ENCODE measurements at regions not wholly inside any gene's neighbourhood (a gene's known extent, or its start where the extent isn't known, plus 50 kb on each side); places are given as distances from the start of the nearest gene placed in this dataset.

DNA sequence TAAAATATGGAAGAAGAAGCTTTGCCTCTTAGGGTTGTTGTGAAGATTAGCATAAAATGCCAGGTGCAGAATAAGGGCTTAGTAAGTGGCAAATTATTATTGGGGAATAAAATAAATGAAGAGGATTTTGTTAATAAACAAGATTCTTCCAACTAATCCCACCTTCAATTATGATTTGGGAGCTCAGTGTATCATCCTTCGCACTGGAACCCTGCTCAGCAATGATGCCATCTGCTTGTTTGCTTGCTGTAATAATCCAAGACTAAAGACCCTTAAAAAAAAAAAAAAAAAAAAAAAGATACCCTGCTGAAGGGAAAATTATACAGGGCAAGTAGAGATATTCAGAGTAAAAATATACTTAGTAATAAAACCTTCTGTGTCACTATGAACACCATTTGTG lies 62.0 kb upstream of the RREB1 start:
- no peak for DNase-seq (ENCODE audit: low read depth)
- TF ChIP-seq, protein P1, sequence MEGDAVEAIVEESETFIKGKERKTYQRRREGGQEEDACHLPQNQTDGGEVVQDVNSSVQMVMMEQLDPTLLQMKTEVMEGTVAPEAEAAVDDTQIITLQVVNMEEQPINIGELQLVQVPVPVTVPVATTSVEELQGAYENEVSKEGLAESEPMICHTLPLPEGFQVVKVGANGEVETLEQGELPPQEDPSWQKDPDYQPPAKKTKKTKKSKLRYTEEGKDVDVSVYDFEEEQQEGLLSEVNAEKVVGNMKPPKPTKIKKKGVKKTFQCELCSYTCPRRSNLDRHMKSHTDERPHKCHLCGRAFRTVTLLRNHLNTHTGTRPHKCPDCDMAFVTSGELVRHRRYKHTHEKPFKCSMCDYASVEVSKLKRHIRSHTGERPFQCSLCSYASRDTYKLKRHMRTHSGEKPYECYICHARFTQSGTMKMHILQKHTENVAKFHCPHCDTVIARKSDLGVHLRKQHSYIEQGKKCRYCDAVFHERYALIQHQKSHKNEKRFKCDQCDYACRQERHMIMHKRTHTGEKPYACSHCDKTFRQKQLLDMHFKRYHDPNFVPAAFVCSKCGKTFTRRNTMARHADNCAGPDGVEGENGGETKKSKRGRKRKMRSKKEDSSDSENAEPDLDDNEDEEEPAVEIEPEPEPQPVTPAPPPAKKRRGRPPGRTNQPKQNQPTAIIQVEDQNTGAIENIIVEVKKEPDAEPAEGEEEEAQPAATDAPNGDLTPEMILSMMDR (IDR thresholded peaks at IDR 0.05; ENCODE audit: low read length, missing control alignments), result no peak
- H3K4me3 ChIP-seq (replicated peaks; ENCODE audit: low read depth, low read length), result no peak overlapping the region

GRCh38 chr6:7047128-7047527 lies 60.6 kb upstream of the RREB1 start:
- TF ChIP-seq, protein P1 (IDR thresholded peaks at IDR 0.05; ENCODE audit: low read length, missing control alignments), result no peak
- no peak for DNase-seq (ENCODE audit: low read depth)
- H3K4me3 ChIP-seq (replicated peaks; ENCODE audit: low read depth, low read length), result no peak overlapping the region

GRCh38 chr6:7047966-7048365 lies 59.8 kb upstream of the RREB1 start:
- H3K4me3 ChIP-seq (replicated peaks; ENCODE audit: low read depth, low read length), result no peak overlapping the region
- peak; percentile 41 for DNase-seq (ENCODE audit: low read depth)
- TF ChIP-seq, protein P1 (IDR thresholded peaks at IDR 0.05; ENCODE audit: low read length, missing control alignments), result no peak

DNA sequence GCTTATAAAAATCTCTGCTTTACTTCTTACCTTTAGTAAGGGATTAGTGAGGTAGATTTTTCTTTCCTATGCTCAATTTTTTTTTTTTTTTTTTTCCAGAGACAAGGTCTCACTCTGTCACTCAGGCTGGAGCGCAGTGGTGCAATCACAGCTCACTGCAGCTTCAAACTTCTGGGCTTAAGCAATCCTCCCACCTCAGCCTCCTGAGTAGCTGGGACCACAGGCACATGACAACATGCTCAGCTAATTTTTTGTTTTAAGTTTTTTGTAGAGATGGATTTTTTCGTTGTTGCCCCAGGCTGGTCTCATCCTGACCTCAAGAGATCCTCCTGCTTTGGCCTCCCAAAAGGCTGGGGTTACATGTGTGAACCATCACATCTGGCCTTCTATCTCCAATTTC lies 58.9 kb upstream of the RREB1 start:
- no peak overlapping the region for H3K4me3 ChIP-seq (replicated peaks; ENCODE audit: low read depth, low read length)
- DNase-seq (ENCODE audit: low read depth), result no peak
- TF ChIP-seq, protein P1 (IDR thresholded peaks at IDR 0.05; ENCODE audit: low read length, missing control alignments), result no peak

DNA sequence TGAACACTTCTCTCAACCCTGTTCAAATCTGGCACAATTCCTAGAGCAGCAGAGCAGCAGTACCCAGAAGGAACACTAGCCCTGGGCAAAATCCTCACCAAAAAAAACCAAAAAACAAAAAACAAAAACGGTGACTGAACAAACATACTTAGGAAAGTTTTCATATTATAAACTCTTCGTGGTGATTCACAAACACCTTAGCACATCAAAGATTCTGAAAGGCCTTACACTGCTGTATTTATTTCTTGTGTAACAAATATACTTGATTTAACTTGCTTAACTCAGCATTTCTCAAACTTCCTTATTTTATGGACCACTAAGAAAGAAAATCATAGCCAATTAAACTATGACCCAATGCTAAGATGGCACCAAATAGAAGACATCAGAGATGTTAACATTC lies 57.8 kb upstream of the RREB1 start:
- TF ChIP-seq, protein P1 (IDR thresholded peaks at IDR 0.05; ENCODE audit: low read length, missing control alignments), result no peak
- H3K4me3 ChIP-seq (replicated peaks; ENCODE audit: low read depth, low read length), result no peak overlapping the region
- DNase-seq (ENCODE audit: low read depth), result no peak

GRCh38 chr6:7050872-7051779 lies 56.6 kb upstream of the RREB1 start:
- H3K4me3 ChIP-seq (replicated peaks; ENCODE audit: low read depth, low read length), result peak overlapping the region; percentile 45
- TF ChIP-seq, protein P1 (IDR thresholded peaks at IDR 0.05; ENCODE audit: low read length, missing control alignments), result no peak
- peak; percentile 49 for DNase-seq (ENCODE audit: low read depth)

Measured in fibroblast of pulmonary artery (primary cell).